CD4-positive, CD25-positive, alpha-beta regulatory T cell (primary cell): ENCODE measurements at regions not wholly inside any gene's neighbourhood (a gene's known extent, or its start where the extent isn't known, plus 50 kb on each side); places are given as distances from the start of the nearest gene placed in this dataset.

Experiments
- ATAC-seq, 2 donors: fragments of 150-1000 bp; cut with Tn5 transposase; one replicate each; pipeline ENCODE4 v1.10.0; 2021; ENCODE audit warnings: low read depth in 2 of 2, moderate number of reproducible peaks in 2 of 2, moderate library complexity in 1 of 2
- DNase-seq, 3 donors: peaks; one replicate each; pipeline versions ENCODE4 v3.0.0 to v3.0.0-alpha.2; 2012 to 2022; ENCODE audit warnings: mixed read lengths in 1 of 3
- H3K27ac ChIP-seq: one replicate; pipeline ENCODE4 v1.7.0; 2013; ENCODE audit warnings: mild to moderate bottlenecking, low read length; ENCODE audit not compliant: insufficient read depth, poor library complexity, severe bottlenecking
- H3K27me3 ChIP-seq: one replicate; pipeline ENCODE4 v1.7.0; 2013; ENCODE audit warnings: low read length; ENCODE audit not compliant: control insufficient read depth, insufficient read depth
- H3K36me3 ChIP-seq: one replicate; pipeline ENCODE4 v1.7.0; 2013; ENCODE audit warnings: mild to moderate bottlenecking, low read length, moderate library complexity; ENCODE audit not compliant: control insufficient read depth, insufficient read depth
- H3K4me1 ChIP-seq: 2 replicates; pipeline ENCODE4 v1.7.0; 2013; ENCODE audit warnings: mild to moderate bottlenecking, low read length; ENCODE audit not compliant: insufficient read depth, control insufficient read depth, poor library complexity, severe bottlenecking
- H3K4me3 ChIP-seq: one replicate; pipeline ENCODE4 v1.7.0; 2013; ENCODE audit warnings: low read depth, mild to moderate bottlenecking, low read length, moderate library complexity
- H3K9me3 ChIP-seq, 2 experiments: 1 replicate in 1 of 2; 2 replicates in 1 of 2; pipeline ENCODE4 v1.7.0; 2013; ENCODE audit warnings: low read length in 2 of 2, mild to moderate bottlenecking in 1 of 2, moderate library complexity in 1 of 2; ENCODE audit not compliant: control insufficient read depth in 2 of 2
- H3K27ac Mint-ChIP-seq, 3 donors: one replicate each; pipeline ENCODE4 v1.8.0; 2020 to 2022; ENCODE audit warnings: mild to moderate bottlenecking in 3 of 3, mixed read lengths in 3 of 3, moderate library complexity in 2 of 3
- H3K27me3 Mint-ChIP-seq: one replicate; pipeline ENCODE4 v1.8.0; 2022; ENCODE audit warnings: mild to moderate bottlenecking, mixed read lengths
- H3K36me3 Mint-ChIP-seq: one replicate; pipeline ENCODE4 v1.8.0; 2020; ENCODE audit warnings: mixed read lengths
- H3K4me1 Mint-ChIP-seq, 4 donors: one replicate each; pipeline ENCODE4 v1.8.0; 2020 to 2022; ENCODE audit warnings: mixed read lengths in 4 of 4, mild to moderate bottlenecking in 1 of 4
- H3K4me3 Mint-ChIP-seq, 4 donors: one replicate each; pipeline ENCODE4 v1.8.0; 2020 to 2022; ENCODE audit warnings: mild to moderate bottlenecking in 4 of 4, mixed read lengths in 4 of 4, moderate library complexity in 3 of 4
- H3K9me3 Mint-ChIP-seq, 7 donors: one replicate each; pipeline ENCODE4 v1.8.0; 2020 to 2022; ENCODE audit warnings: mixed read lengths in 7 of 7, mild to moderate bottlenecking in 3 of 7, moderate library complexity in 2 of 7

GRCh38 chr1:55981010-55981650, 598.2 kb downstream of the PLPP3 start:
- H3K27ac ChIP-seq, result no peak overlapping the region
- H3K4me3 ChIP-seq, result no peak overlapping the region
- no peak for DNase-seq
- H3K36me3 ChIP-seq, result no peaks in the 10 kb centered on the region
- no peaks in the 10 kb centered on the region for H3K27me3 Mint-ChIP-seq
- no peak for ATAC-seq
- no peak overlapping the region for H3K27ac Mint-ChIP-seq
- H3K36me3 Mint-ChIP-seq, result no peaks in the 10 kb centered on the region
- no peak overlapping the region for H3K4me3 Mint-ChIP-seq
- H3K4me1 Mint-ChIP-seq, result no peaks in the 10 kb centered on the region
- H3K4me1 ChIP-seq, result no peaks in the 10 kb centered on the region
- no peaks in the 10 kb centered on the region for H3K9me3 ChIP-seq
- peaks cover 0 to 3% (median 0%) of the 10 kb centered on the region in 7 donors for H3K9me3 Mint-ChIP-seq
- no peaks in the 10 kb centered on the region for H3K27me3 ChIP-seq

GRCh38 chr1:55980582-55980981, 598.8 kb downstream of the PLPP3 start:
- H3K27me3 Mint-ChIP-seq, result no peaks in the 10 kb centered on the region
- ATAC-seq, result no peak
- no peak for DNase-seq
- H3K27ac ChIP-seq, result no peak overlapping the region
- H3K4me3 ChIP-seq, result no peak overlapping the region
- H3K36me3 Mint-ChIP-seq, result no peaks in the 10 kb centered on the region
- no peaks in the 10 kb centered on the region for H3K4me1 ChIP-seq
- H3K36me3 ChIP-seq, result no peaks in the 10 kb centered on the region
- H3K9me3 ChIP-seq, result no peaks in the 10 kb centered on the region
- peaks cover 0 to 3% (median 0%) of the 10 kb centered on the region in 7 donors for H3K9me3 Mint-ChIP-seq
- H3K27ac Mint-ChIP-seq, result no peak overlapping the region
- no peaks in the 10 kb centered on the region for H3K4me1 Mint-ChIP-seq
- no peak overlapping the region for H3K4me3 Mint-ChIP-seq
- no peaks in the 10 kb centered on the region for H3K27me3 ChIP-seq

DNA sequence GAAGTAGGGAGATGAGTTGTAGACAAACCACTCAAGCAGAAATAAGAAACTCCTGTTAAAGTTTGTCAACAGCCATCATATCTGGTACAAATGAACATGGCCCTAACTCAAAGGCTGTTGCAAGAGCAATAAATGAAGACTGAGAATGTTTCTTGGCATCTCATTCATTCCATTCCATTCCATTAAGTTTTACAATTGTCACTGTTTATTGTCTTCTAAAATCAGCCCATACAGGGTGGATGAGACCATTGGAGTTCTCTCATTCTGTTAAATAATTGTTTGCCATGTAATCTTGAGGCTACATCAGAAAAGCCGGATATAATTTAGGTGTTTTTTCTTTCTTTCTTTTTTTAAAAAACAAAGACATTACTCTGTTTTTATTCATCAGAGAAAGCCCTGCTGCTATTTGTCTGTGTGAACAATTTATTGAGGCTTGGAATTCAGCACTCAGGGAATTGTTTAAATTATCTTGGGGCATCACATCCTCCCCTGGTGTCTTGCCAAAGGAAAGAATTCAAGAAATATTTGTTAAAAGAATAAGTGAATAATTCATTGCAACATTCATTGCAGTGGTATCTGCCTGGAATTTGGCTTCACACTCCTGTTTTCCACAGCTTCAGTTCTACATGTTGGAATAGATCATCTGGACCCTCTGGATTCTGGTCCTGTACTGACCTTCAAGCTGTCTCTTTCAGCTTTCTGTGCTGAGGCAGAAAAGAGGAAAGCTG, 604.5 kb downstream of the PLPP3 start:
- no peak for DNase-seq

DNA sequence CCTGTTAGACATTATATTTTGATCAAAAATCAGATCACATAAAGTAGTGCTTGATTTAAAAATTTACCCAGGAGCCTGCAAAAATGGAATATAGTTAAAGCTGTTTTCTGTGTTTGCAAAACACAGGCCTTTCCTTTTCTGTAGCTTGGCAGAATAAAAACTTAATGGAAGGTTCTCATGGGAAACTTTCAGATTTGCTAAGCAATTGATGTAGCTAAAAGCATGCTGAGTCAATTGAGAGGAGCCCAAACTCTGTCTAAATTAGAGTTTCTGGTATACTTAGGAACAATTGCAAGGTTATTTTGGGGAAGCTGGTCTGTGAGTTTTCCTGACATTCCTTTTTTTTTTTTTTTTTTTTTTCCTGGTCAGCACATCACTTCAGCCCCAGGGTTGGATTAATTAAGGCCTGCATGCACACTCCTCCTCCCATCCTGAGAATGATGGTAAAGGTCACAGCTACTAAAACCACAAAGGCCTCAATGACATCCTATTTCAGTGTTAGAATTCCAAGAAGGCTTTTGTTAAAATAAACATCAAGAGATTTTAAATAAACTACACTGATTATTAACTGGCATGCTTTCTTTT, 608.7 kb downstream of the PLPP3 start:
- H3K36me3 Mint-ChIP-seq, result no peaks in the 10 kb centered on the region
- Histone ChIP-seq H3K27ac (no peak overlapping the region), H3K36me3 (no peaks in the 10 kb centered on the region), H3K9me3 (peaks cover 0 to 2% of the 10 kb centered on the region in 2 experiments), H3K4me1 (no peaks in the 10 kb centered on the region), H3K4me3 (no peak overlapping the region), H3K27me3 (no peaks in the 10 kb centered on the region)
- H3K27ac Mint-ChIP-seq, result no peak overlapping the region
- H3K27me3 Mint-ChIP-seq, result no peaks in the 10 kb centered on the region
- H3K4me3 Mint-ChIP-seq, result no peak overlapping the region
- ATAC-seq (no peak), DNase-seq (no peak)
- peaks cover 0 to 10% (median 4%) of the 10 kb centered on the region in 7 donors for H3K9me3 Mint-ChIP-seq
- H3K4me1 Mint-ChIP-seq, result no peaks in the 10 kb centered on the region

More for the DNA sequence above, 604.5 kb downstream of the PLPP3 start:
- H3K36me3 ChIP-seq, result no peaks in the 10 kb centered on the region
- no peak for ATAC-seq
- no peaks in the 10 kb centered on the region for H3K4me1 ChIP-seq
- no peak overlapping the region for H3K4me3 Mint-ChIP-seq
- peaks cover 0 to 2% of the 10 kb centered on the region in 2 experiments for H3K9me3 ChIP-seq
- H3K27ac Mint-ChIP-seq, result no peak overlapping the region
- no peaks in the 10 kb centered on the region for H3K27me3 Mint-ChIP-seq
- no peak overlapping the region for H3K4me3 ChIP-seq
- H3K27ac ChIP-seq, result no peak overlapping the region
- peaks cover 0 to 7% (median 4%) of the 10 kb centered on the region in 7 donors for H3K9me3 Mint-ChIP-seq
- H3K4me1 Mint-ChIP-seq, result no peaks in the 10 kb centered on the region
- no peaks in the 10 kb centered on the region for H3K36me3 Mint-ChIP-seq
- no peaks in the 10 kb centered on the region for H3K27me3 ChIP-seq

- Mint-ChIP-seq H3K4me1 (no peaks in the 10 kb centered on the region), H3K27me3 (no peaks in the 10 kb centered on the region), H3K27ac (no peak overlapping the region), H3K4me3 (no peak overlapping the region), H3K36me3 (no peaks in the 10 kb centered on the region), H3K9me3 (peaks cover 0 to 10% (median 4%) of the 10 kb centered on the region in 7 donors)
- H3K9me3 ChIP-seq, result no peaks in the 10 kb centered on the region
- H3K36me3 ChIP-seq, result no peaks in the 10 kb centered on the region
- H3K27me3 ChIP-seq, result no peaks in the 10 kb centered on the region
- DNase-seq (no peak), ATAC-seq (no peak)
- no peak overlapping the region for H3K27ac ChIP-seq
- no peaks in the 10 kb centered on the region for H3K4me1 ChIP-seq
- no peak overlapping the region for H3K4me3 ChIP-seq
These were observed 610.0 kb downstream of the PLPP3 start for GRCh38 chr1:55969322-55969721.

GRCh38 chr1:55968661-55969060, 610.7 kb downstream of the PLPP3 start:
- H3K4me3 Mint-ChIP-seq, result no peak overlapping the region
- H3K36me3 Mint-ChIP-seq, result no peaks in the 10 kb centered on the region
- H3K4me3 ChIP-seq, result no peak overlapping the region
- no peaks in the 10 kb centered on the region for H3K36me3 ChIP-seq
- no peaks in the 10 kb centered on the region for H3K9me3 ChIP-seq
- H3K27me3 Mint-ChIP-seq, result no peaks in the 10 kb centered on the region
- H3K27ac Mint-ChIP-seq, result no peak overlapping the region
- H3K9me3 Mint-ChIP-seq, result peaks cover 0 to 7% (median 4%) of the 10 kb centered on the region in 7 donors
- no peaks in the 10 kb centered on the region for H3K4me1 ChIP-seq
- no peaks in the 10 kb centered on the region for H3K27me3 ChIP-seq
- ATAC-seq (no peak), DNase-seq (no peak)
- no peaks in the 10 kb centered on the region for H3K4me1 Mint-ChIP-seq
- H3K27ac ChIP-seq, result no peak overlapping the region

- Histone ChIP-seq H3K9me3 (no peaks in the 10 kb centered on the region), H3K4me3 (no peak overlapping the region), H3K36me3 (no peaks in the 10 kb centered on the region), H3K4me1 (no peaks in the 10 kb centered on the region), H3K27ac (no peak overlapping the region), H3K27me3 (no peaks in the 10 kb centered on the region)
- no peaks in the 10 kb centered on the region for H3K4me1 Mint-ChIP-seq
- H3K9me3 Mint-ChIP-seq, result peaks cover 0 to 5% (median 4%) of the 10 kb centered on the region in 7 donors
- H3K27me3 Mint-ChIP-seq, result no peaks in the 10 kb centered on the region
- no peaks in the 10 kb centered on the region for H3K36me3 Mint-ChIP-seq
- no peak overlapping the region for H3K27ac Mint-ChIP-seq
- H3K4me3 Mint-ChIP-seq, result no peak overlapping the region
- no peak for DNase-seq
- no peak for ATAC-seq
These were observed 613.3 kb downstream of the PLPP3 start for GRCh38 chr1:55965981-55966461.
